Keratinocyte (primary cell): ENCODE measurements at regions not wholly inside any gene's neighbourhood (a gene's known extent, or its start where the extent isn't known, plus 50 kb on each side); places are given as distances from the start of the nearest gene placed in this dataset.
"Not testable (repeated sequence)": the region's sequence is repeated elsewhere in the genome, so short reads cannot be mapped to it uniquely, and the experiment has no call there.

Experiments
- DNase-seq: peaks from one replicate; pipeline ENCODE4 v3.0.0-alpha.2; 2011; ENCODE audit warnings: low read depth, missing footprints, low spot score
- FAIRE-seq: peaks from 2 replicates; lab custom pipeline; 2011; peaks lifted over from hg19 to GRCh38; lab: Jason Lieb, UNC
- H2AFZ ChIP-seq: 2 replicates; pipeline ENCODE4 v1.6.0; 2012; ENCODE audit warnings: low read length, control low read depth, inconsistent platforms; ENCODE audit not compliant: control insufficient read depth
- H3K27ac ChIP-seq: 2 replicates; pipeline ENCODE4 v1.5.1; 2011; ENCODE audit warnings: low read length; ENCODE audit not compliant: control insufficient read depth, insufficient read depth
- H3K27me3 ChIP-seq: 3 replicates; pipeline ENCODE4 v1.6.0; 2011; ENCODE audit warnings: low read length; ENCODE audit not compliant: control insufficient read depth, insufficient read depth; ENCODE audit errors: extremely low read depth
- H3K36me3 ChIP-seq, 2 experiments: 2 replicates in 1 of 2; 3 replicates in 1 of 2; pipeline ENCODE4 v1.5.1; 2011; ENCODE audit warnings: low read length in 2 of 2, mild to moderate bottlenecking in 1 of 2; ENCODE audit not compliant: control insufficient read depth in 2 of 2, insufficient read depth in 2 of 2; ENCODE audit errors: extremely low read depth in 1 of 2
- H3K4me1 ChIP-seq: 3 replicates; pipeline ENCODE4 v1.5.1; 2011; ENCODE audit warnings: low read length; ENCODE audit not compliant: control insufficient read depth, insufficient read depth; ENCODE audit errors: extremely low read depth
- H3K4me2 ChIP-seq: 3 replicates; pipeline ENCODE4 v1.6.0; 2011; ENCODE audit warnings: low read depth, low read length; ENCODE audit not compliant: control insufficient read depth, insufficient read depth; ENCODE audit errors: extremely low read depth
- H3K4me3 ChIP-seq, 3 experiments: fragments of 200-600 bp in 1 of 3; sonication (generic) in 1 of 3; 2 replicates in 2 of 3; 3 replicates in 1 of 3; pipeline ENCODE4 v1.5.1; 2011 to 2016; ENCODE audit warnings: low read length in 3 of 3, mild to moderate bottlenecking in 3 of 3, control low read depth in 2 of 3, inconsistent platforms in 1 of 3, low read depth in 1 of 3, mixed read lengths in 1 of 3, mixed run types in 1 of 3, moderate library complexity in 1 of 3; ENCODE audit not compliant: control insufficient read depth in 2 of 3, insufficient read depth in 2 of 3; ENCODE audit errors: extremely low read depth in 1 of 3
- H3K79me2 ChIP-seq: 2 replicates; pipeline ENCODE4 v1.6.0; 2012; ENCODE audit warnings: low read length; ENCODE audit not compliant: control insufficient read depth, insufficient read depth
- H3K9ac ChIP-seq: 3 replicates; pipeline ENCODE4 v1.6.0; 2011; ENCODE audit warnings: low read length; ENCODE audit not compliant: control insufficient read depth, insufficient read depth; ENCODE audit errors: extremely low read depth
- H3K9me1 ChIP-seq: 3 replicates; pipeline ENCODE4 v1.6.0; 2011; ENCODE audit warnings: low read length; ENCODE audit not compliant: control insufficient read depth, insufficient read depth; ENCODE audit errors: extremely low read depth
- H3K9me3 ChIP-seq: 2 replicates; pipeline ENCODE4 v1.5.1; 2012; ENCODE audit warnings: low read depth, low read length; ENCODE audit not compliant: control insufficient read depth
- H4K20me1 ChIP-seq: 3 replicates; pipeline ENCODE4 v1.6.0; 2011; ENCODE audit warnings: low read length; ENCODE audit not compliant: control insufficient read depth, insufficient read depth; ENCODE audit errors: extremely low read depth
- EZH2 ChIP-seq: IDR thresholded peaks from one replicate; pipeline ENCODE4 v1.6.1; 2012; ENCODE audit warnings: inconsistent platforms, mild to moderate bottlenecking, low read length, moderate library complexity
- dilution Hi-C: fragments of 300-500 bp; cut with MboI; formaldehyde crosslinking; loops from one replicate; pipeline ENCODE4 v1.7.0; 2020; ENCODE audit warnings: low sequenced_read_pairs; ENCODE audit not compliant: extremely low pct_ligation_motif_present
- TF ChIP-seq, protein P1 (sequence below), 3 experiments: IDR thresholded peaks in 1 of 3; conservative IDR thresholded peaks in 1 of 3; optimal IDR thresholded peaks in 1 of 3; 2 replicates in 2 of 3; 3 replicates in 1 of 3; pipeline versions ENCODE3 to v1.5.1; 2011; ENCODE audit warnings: low read length in 3 of 3, mild to moderate bottlenecking in 3 of 3, moderate library complexity in 2 of 3, control low read depth in 1 of 3, inconsistent platforms in 1 of 3; ENCODE audit not compliant: insufficient read depth in 2 of 3; ENCODE audit errors: extremely low read depth in 1 of 3

DNA sequence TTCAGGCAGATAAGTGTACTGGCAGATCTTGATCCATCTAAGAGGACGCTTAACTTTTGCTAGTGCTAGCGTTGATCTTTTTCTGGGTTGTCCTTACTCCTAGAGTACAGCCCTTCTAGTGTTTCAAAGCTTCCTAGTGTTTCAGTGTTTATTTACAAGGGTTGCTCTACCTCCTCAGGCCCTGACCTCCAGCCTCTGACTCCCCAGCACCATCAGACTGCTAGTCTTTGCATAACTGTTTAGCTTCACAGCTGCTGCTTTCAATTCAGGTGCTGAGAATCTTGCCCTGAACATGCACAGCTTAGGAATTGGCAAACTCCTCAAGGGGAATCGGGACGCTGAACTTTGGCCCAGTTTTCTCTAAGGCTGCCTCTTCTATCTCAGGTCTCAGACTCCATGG, 124.3 kb downstream of the RRM1 start:
- dilution Hi-C loops, result not testable (repeated sequence)

DNA sequence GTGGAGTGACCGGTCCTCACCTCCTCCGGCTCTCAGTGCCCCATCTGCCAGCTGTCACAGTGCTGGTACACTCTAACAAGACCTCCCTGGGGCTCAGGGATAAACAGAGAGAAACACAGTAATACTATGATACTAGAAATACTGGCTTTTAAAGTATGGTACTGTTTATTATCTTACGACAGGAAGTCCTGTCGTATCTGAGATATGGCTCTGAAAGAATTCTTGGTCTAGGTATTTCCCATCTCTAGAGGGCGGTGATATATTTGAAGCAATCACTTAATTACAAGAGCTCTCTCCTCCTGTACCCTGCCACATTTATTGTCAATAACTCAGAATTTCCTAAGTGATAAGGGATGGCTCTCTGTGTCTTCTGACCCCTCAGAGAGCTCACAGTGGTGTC, 119.1 kb downstream of the RRM1 start:
- DNase-seq (no peak), FAIRE-seq (no peak)
- Histone ChIP-seq H4K20me1 (no peaks in the 10 kb centered on the region), H3K9me1 (no peaks in the 10 kb centered on the region), H3K36me3 (no peaks in the 10 kb centered on the region), H3K27me3 (peaks cover 4% of the 10 kb centered on the region), H2AFZ (no peak overlapping the region), H3K4me1 (no peaks in the 10 kb centered on the region), H3K27ac (no peak overlapping the region), H3K4me2 (no peak overlapping the region), H3K4me3 (no peak overlapping the region), H3K79me2 (no peaks in the 10 kb centered on the region), H3K9me3 (no peaks in the 10 kb centered on the region), H3K9ac (no peak overlapping the region)
- dilution Hi-C loops, result no loop called here
- no peak for TF ChIP-seq EZH2
- TF ChIP-seq, protein P1, sequence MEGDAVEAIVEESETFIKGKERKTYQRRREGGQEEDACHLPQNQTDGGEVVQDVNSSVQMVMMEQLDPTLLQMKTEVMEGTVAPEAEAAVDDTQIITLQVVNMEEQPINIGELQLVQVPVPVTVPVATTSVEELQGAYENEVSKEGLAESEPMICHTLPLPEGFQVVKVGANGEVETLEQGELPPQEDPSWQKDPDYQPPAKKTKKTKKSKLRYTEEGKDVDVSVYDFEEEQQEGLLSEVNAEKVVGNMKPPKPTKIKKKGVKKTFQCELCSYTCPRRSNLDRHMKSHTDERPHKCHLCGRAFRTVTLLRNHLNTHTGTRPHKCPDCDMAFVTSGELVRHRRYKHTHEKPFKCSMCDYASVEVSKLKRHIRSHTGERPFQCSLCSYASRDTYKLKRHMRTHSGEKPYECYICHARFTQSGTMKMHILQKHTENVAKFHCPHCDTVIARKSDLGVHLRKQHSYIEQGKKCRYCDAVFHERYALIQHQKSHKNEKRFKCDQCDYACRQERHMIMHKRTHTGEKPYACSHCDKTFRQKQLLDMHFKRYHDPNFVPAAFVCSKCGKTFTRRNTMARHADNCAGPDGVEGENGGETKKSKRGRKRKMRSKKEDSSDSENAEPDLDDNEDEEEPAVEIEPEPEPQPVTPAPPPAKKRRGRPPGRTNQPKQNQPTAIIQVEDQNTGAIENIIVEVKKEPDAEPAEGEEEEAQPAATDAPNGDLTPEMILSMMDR (optimal IDR thresholded peaks at IDR 0.05 in 1 of 3, IDR thresholded peaks at IDR 0.05 in 1 of 3, conservative IDR thresholded peaks at IDR 0.05 in 1 of 3; ENCODE audit: extremely low read depth in 1 of 3, insufficient read depth in 2 of 3, low read length in 3 of 3), result no peak

More for the DNA sequence above, 124.3 kb downstream of the RRM1 start:
- H3K4me3 ChIP-seq, H3K4me2 ChIP-seq, FAIRE-seq, H3K9me3 ChIP-seq, H2AFZ ChIP-seq, H3K9me1 ChIP-seq, H4K20me1 ChIP-seq, H3K9ac ChIP-seq, H3K79me2 ChIP-seq, DNase-seq, H3K4me1 ChIP-seq, H3K27ac ChIP-seq, H3K27me3 ChIP-seq, H3K36me3 ChIP-seq: not testable (repeated sequence)

DNA sequence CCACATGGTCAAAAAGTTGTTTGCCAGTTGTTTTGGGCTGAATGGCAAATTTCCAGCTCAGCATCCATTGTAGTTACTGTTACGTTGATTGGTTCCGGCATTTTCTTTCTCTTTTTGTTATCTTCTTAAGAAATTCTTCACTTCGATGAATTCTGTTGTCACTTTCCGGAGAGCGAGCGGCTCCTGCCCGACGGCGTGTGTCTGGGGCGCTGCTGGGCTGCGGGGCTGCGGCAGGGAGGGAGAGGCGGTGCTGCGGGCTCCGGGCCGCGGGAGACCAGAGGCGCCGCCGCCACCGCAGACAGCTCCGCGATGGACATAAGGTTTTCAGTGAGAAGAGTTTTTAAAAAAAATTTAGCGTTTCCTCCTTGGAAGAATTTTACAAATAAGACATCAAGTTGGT, 117.4 kb downstream of the RRM1 start:
- DNase-seq, result no peak
- no peak overlapping the region for H3K4me2 ChIP-seq
- dilution Hi-C loops, result no loop called here

More for the DNA sequence above, 117.4 kb downstream of the RRM1 start:
- no peak for TF ChIP-seq EZH2
- TF ChIP-seq, protein P1 (optimal IDR thresholded peaks at IDR 0.05 in 1 of 3, IDR thresholded peaks at IDR 0.05 in 1 of 3, conservative IDR thresholded peaks at IDR 0.05 in 1 of 3; ENCODE audit: extremely low read depth in 1 of 3, insufficient read depth in 2 of 3, low read length in 3 of 3), result no peak
- Histone ChIP-seq H3K79me2 (no peaks in the 10 kb centered on the region), H3K27ac (no peak overlapping the region), H3K4me1 (no peaks in the 10 kb centered on the region), H3K27me3 (peaks cover 4% of the 10 kb centered on the region), H3K36me3 (no peaks in the 10 kb centered on the region), H3K9me1 (no peaks in the 10 kb centered on the region), H3K9me3 (no peaks in the 10 kb centered on the region), H2AFZ (no peak overlapping the region), H3K9ac (no peak overlapping the region), H3K4me3 (no peak overlapping the region), H4K20me1 (no peaks in the 10 kb centered on the region)
- FAIRE-seq, result no peak
